T1000 (cell line): ENCODE measurements at regions not wholly inside any gene's neighbourhood (a gene's known extent, or its start where the extent isn't known, plus 50 kb on each side); places are given as distances from the start of the nearest gene placed in this dataset.

Experiments used
- DNase-seq: peaks from one replicate; lab custom pipeline; 2025; ENCODE audit warnings: mixed read lengths; lab: John Stamatoyannopoulos, UW

DNA sequence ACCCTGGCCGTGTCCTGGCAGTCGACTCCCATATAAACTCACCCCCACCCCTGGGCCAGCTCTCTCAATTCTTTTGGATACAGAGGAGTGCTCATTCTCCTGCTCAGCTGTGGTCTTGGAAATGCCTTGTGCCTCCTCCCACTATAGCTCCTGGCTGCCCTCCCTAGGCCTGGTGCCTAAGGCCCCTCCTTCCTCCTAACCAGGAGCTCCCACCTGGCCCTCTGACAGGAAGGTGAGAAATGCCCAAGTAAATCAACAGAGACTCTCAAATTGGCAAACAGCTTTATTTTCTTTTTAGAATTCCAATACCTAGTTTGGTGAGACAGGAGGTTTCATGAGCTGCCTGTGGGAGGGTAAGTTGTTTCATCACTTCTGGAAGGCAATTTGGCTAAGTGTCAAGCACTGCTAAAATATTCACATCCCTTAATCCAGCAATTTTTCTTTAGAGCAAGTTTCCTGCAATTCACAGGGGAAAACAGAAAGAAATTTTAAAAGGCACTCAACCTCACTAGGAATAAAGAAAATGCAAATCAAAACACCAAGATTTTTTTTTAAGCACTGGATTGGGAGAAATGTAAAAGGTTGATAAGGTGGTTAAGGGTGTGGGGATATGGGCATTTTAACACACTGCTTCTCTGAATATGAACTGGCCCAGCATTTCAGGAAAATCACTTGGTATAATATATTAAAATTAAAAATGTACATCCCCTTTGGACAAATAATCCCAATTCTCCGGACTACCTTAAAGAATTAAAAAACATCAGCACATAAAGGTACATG is 209.7 kb upstream of the ARHGAP20 start:
- no peak for DNase-seq

DNA sequence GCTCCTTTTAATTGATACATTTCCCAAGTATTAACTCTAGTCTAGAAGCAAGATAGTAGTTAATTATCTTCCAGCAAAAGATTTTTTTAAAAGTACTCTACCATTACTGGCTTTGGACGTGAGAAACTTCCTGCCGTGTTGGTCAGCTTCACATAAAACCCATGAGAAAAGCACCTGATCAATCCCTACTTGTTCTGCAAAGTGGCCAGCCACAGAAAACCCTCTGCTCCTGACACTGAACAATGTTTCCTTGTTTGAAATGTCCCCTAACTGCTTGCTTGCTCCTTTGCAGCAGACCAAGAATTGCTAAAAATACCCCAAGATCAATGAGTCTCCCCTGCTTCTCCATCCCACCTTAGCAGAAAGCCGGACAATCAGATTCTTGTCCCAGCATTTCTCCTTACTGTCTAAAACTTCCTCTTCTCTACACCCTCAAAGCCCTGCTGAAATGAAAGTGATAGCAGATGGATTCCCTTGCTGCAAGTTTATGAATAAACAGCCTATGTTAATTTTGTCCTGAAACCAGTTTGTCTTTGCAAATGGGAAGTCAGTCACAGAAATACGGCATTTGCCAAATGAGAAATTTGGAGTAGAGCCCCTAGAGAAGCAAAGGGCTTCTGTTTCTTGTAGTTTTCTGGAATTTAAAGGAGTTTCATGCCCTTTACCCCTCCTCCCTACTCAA is 207.1 kb upstream of the ARHGAP20 start:
- no peak for DNase-seq

DNA sequence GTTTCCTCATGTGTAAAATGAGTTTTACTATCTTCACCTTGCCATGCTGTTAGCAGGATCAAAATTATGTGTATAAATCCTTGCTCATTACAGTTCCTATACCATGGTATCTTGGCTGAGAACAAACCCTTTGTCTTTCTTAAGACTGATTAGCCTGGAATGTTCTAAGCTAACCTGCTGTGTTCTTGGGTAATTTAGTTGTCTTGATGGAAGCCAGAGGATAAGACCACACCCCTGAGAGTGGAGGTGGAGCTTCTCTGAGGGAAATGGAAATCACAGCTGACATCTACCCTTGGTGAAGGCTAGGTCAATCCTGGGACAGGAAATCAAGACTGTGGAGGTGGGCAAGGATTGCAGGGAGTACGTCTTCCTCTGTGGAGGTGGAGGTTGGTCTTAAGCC is 206.1 kb upstream of the ARHGAP20 start:
- DNase-seq: no peak

DNA sequence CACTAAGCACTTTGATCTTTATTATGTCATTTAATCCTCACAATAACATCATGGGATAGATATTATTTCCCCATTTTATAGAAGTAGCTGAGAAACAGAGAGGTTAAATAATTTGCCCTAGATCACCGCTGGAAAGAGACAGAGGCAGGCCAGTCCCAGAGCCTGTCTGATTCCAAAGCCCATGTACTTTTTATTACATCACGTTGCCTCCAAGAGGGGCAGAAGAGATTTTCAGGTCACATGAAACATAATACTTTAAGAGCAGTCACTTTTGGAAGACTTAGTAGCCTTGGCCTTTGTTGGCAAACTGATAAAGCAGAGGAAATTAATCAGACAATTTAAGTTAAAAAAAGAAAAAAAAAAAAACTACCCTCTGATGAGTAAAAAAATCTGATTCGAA is 200.2 kb upstream of the ARHGAP20 start:
- DNase-seq: no peak

DNA sequence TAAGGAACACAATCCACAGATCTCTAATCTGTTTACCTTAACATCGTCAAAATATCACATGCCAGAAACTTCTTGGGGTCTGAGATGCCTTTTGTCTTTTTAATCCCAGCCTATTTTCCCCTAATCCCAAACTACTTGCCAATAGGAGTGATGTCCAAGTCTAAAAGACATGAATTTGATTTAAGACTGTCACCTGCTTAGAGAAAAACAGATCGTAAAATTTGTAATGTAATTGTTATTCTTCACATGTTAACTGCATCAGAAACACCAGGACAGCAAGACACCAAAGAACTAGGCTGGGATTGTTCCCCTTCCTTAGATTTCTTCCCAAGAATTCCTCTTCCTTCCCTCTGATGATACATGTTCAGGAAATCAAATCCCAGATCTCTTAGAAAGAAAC is 198.1 kb upstream of the ARHGAP20 start:
- DNase-seq: no peak

DNA sequence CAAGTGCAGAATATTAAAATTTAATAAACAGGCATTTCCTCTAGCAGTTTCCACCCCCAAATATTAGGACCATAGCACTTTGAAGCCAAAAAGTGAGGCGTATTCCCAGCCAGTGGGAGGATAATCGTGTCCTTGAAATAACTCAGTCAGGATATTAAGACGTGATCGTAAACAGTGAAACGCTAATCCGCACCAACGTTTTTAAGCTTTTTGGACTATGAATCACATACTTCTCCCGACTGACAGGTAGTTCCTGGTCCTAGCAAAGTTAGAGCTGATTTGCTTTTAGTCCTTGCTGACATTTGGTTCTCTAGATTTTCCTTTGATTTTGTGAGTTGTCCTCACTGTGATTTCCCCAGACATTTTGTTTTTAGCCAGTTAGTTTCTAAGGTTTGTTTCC is 197.1 kb upstream of the ARHGAP20 start:
- no peak for DNase-seq

DNA sequence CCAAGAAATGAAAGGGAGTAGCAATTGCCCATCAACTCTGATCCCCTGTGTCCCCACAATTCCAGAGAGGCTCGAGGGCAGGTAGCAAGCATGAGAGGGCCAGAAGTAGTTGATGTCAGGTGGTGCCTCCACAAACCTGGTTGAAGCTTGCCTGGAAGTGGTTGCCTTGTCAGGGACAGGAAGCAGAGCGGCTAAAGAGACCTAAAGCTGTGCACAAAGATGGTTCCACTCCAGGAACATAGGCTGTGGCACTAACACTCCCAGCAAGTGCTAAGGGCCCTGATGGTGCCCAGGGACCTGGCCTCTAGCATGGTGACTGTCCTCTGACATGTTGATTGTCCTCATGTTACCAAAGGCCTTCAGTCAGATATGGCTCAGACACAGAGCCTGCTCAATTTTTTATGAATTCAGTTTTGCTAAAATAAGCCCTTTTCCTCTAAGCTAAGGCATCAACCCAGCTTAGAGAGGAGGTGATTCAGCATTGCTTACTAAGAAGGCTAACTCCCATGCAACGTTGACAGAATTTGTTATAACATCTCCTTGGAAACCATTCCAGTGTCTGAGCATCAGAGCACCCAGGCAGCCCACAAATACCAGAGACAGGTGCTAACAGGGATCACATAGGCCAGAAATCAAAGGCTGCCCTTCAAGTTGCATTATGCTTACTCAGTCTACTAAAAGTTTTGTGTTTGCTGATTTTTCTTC is 196.3 kb upstream of the ARHGAP20 start:
- DNase-seq: peak; percentile 2

DNA sequence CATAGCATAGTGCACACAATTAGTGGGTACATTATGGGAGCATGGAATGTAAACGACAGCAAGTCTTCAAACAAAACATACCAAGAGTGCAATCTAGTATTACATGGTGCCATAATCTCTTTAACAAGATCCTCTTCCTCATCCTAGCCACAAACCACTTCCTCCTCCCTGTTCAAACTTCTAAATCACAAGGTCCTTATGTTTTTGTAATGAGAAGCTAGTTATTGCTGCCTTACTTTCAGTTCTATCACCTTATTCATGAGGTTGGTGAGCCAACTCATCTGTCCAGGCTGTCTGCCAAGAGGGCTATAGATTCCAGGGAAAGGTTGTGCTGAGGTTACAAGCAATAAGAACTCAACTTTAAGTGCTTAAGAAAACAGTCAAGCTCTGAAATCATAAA is 195.4 kb upstream of the ARHGAP20 start:
- DNase-seq: peak; percentile 40

DNA sequence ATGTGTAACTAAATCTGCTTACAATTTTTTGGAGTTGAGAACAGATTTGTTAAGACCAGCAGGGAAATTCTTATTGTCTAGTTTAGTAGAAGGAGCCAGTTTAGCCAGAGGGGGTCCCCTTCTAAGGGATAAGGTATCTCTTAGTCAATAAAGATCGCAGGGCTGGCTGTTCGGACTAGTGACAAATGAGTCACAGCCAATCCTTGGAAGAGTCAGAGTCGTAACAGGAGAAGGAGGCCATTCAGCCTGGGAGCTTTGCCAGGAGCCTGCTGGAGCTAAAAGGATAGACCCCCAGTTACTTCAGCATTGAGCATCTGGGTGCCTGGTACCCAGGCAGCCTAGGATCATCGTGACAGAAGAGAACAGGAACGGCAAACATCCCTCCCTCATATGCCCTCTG is 191.6 kb upstream of the ARHGAP20 start:
- DNase-seq: peak; percentile 3

DNA sequence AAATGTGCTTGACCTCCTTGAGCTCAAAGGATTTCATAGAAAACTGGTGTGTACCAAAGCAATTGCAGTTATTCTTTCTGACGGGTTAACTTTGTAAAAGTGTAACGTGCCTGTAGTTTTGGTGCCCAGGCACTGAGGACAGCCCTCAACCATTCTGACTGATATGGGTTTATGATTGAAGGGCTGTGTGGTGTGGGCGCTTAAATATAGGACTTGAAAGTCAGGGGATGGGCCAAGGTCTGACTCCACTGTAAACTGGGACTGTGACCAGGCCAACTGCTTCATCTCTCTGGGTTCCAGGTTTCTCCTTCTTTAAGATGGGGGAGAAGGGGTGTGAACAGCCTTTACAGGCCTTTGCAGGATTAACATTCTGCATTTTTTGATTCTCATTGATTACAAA is 191.1 kb upstream of the ARHGAP20 start:
- no peak for DNase-seq

DNA sequence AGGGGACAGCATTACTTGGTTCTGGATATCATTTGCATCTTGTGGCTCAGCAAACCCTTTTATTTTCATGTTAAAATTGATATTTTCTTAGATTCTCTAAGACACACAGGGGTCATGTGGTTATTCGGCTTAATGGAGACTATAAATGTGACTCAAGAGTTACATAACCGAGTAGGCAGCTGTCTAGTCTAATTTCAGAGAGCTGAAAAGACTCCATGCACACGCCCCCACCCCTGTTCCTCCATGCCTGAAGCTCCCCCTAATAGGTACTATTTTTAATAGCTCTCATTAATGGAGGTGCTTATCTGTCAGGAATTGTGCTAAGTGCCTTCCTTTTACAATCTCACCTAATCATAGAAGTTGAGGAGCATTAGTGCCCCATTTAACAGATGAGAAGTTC is 189.2 kb upstream of the ARHGAP20 start:
- no peak for DNase-seq

DNA sequence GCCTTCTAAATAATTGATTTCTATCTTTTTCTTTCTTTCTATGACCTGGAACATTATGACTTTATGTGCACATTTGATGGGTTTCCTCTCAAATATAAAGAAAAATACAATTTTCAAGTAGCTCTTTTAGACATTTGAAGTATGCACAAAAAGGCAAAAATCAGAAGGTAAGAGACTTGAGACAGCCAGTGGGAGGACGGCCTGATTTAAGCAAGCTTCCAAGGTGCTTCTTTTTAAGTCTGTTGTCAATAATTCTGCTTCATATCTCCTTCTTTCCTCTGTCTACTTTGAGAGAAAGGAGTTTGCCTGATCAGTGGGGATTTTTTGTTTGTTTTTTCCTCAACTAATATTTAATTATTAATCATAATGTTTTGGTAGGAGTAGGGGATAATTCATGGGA is 188.2 kb upstream of the ARHGAP20 start:
- DNase-seq: no peak

DNA sequence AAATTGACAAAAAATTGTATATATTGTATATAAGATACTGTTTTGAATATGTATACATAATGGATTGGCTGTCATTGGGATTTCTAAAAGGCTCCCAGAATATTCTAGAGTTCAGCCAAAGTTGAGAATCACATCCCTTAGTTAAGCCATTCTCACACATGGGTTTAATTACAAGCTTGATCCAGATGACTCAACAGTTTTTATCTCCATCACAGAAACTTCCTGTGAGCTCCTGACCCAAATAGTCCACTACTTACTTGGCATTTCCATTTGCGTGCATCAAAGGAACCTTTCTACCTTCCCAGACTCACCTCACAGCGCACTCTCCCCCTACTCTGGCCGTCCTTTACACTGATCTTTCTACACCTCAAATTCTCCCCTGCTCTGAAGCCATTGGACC is 184.8 kb upstream of the ARHGAP20 start:
- DNase-seq: no peak

DNA sequence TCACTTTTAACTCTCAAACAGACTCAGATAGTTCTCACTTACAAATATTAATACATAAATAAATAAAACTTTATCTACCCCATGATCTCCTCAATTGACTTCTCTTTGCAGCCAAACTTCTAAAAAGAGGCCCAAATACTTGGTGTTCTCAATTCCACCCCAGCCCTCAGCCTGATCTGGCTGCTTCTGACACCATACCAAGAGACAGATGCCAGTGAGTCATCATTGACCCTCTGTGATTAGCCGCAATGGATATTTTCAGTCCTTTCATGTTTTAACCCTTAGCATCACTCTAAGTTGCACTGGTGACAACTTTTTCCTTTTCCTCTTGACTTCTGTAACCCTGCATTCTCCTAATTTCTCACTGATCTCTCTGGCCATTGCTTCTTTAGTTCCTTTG is 184.1 kb upstream of the ARHGAP20 start:
- no peak for DNase-seq

DNA sequence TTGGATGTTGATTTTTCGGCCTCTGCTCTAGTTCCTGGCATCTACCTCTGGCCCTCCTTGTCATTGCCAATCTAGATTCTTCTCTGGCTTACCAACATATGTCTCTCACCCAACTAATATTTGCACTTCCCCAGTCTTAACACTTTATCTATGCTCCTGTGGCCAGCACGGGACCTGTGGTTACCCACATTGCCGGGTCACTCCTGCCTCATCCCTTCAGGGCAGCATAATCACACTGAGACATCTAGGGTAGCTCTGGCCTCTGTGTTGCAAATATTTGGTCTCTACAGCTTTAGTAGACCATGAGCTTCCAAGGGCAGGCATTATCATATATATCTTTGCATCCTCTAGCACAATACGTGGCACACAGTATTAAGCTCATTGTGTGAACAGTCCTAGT is 182.0 kb upstream of the ARHGAP20 start:
- DNase-seq: no peak

DNA sequence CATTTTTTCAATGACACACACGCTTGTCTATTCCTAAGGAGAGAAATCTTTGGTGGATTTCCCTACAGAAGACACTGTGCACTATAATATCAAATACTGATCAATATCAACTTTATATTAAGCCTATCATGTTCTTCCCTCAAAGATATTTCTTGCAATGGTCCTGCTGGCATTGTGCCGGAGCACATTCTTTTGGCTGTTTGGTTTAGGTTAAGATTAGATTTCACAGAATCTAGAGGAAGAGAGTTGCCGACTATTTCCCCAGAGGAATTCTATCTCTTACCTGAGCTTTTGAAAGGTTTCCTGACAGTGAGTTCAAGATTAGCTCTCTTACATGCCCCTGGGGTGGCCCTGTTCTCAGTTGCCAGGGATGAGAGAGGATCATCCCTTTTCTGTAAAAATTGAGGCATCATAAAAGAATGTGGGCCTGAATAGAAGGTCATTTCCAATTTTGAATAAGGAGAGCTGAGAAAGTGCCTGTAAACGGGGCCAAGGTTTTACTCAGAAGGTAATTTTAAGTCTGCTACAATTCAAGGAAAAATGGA is 180.6 kb upstream of the ARHGAP20 start:
- no peak for DNase-seq

DNA sequence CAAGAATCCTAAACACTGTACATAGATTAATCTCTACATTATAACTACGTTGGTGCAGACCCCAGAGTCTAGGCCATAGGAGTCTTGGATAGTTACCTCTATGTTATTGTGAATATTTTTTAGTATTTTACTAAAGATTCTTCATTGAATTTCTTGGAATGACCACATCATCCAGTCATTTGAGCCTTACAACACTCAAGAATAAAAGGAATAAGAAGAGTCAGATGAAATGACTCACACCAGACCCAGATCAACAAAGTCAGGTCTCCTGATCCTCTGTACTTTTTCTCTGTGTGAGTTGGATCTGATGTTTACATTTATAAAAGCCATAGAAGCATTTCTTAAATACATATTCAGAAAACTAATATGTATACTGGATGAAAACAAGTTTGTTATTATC is 179.2 kb upstream of the ARHGAP20 start:
- no peak for DNase-seq

DNA sequence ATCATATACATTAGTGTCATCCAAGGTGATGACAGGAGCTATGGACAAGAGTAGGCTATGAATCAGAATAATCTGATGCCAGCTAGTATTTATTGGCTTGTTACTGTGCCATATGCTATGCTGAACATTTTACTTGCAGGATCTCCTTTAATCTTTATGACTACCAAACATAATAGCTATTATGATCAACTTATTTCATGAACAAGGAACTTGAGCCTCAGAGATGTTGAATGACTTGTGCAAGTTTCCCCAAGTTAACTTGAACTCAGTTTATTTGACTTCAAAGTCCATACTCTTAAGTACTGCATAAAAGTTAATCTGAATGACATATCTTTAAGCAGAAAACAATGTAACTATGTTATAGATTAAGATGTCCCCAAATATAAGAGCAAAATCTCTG is 178.8 kb upstream of the ARHGAP20 start:
- no peak for DNase-seq

DNA sequence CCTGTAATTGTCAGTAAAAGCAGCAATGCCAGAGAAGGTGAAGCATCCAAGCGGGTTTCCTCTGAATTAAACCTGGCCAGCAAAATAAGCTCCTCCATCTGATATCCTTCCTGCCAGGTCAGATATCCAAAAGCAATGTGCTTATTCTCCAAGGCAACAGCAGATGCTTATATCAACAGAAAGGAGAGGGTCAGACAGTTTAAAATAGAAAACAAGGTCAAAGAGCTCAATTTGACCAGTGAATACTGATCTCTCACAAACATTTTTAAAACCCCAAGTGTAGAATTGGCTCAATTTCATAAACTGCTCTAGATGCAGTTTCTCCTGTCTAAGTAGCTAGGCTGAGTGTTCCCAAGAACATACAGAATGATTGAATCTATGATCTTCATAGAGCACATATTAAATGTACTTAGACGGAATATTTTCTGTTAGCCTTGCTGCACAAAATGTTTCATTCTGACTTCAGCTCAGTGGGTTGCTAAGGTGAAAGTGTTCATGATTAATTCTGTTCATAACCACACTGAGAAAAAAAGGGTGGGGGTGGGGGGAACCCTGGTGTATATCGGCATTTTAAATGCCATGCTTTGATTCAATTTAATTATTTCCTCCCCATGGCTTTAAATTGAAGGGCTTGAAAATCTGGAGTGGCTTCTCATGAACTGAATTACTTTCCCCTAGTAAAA is 174.2 kb upstream of the ARHGAP20 start:
- DNase-seq: no peak

DNA sequence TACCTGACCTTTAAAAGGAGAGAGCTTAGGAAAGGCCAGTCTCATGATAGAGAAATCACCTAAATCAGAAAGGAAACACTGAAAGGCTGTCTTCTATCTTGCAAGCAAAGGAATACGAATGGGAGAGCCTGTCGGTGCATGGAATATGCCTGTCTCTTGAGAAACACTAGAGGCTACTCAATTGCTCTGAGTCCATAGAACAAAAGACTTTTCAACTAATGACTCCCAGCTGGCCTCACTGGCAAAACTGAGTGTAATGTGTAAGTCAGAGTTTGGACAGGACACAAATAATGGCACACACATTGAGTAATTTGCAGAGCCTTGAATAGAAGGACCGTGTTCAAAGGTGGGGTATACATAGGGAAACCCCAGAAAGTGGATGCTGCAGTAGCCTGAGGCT is 171.0 kb upstream of the ARHGAP20 start:
- DNase-seq: no peak

DNA sequence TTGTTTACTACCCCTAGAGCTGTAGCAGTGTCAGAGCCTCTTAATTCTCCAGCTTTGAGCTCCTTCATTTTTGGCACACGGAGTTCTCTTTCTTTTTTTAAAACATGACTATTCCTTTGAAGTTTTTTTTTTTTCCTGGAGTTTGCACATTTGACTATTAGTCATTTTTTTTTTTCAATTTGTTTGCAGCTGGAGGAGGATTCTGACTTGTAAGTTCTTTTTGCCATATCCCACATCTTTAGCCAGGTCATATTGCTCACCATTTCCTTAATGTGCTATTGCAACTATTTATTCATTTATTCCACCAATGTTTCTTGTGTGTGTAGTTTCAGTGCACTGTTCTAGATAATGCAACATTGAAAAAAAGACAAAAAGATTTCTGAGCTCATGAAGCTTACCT is 166.3 kb upstream of the ARHGAP20 start:
- no peak for DNase-seq

DNA sequence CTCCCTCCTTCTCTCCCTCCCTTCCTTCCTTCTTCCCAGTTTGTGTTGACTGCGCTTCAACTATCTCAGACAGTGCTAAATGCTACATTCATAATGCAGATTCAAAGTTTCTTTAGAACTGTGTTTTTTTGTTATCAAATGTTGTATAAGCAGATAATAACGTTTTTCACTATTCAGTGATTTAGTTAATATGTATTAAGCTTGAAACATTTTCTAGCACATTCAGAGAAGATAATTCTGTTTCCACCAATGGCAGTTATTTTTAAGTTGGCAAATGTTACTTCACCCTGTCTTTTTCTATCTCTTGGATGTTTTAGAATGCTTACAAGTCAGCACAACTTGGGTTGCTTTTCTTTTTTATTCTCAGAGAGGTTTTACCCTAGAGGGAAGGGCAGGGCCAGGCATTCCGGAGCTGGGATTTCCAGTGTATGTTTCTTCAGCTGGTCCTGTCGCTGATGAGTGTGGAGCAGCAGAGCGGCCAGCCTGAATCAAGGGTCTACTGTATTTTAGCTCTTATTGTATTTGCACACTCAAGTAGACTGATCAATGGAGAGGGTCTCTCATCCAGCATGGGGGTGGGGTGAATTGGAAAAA is 162.3 kb upstream of the ARHGAP20 start:
- DNase-seq: no peak
